OCI-LY1 (cell line): ENCODE measurements at regions not wholly inside any gene's neighbourhood (a gene's known extent, or its start where the extent isn't known, plus 50 kb on each side); places are given as distances from the start of the nearest gene placed in this dataset.

Experiments used
- H2AFZ ChIP-seq: fragments of 200-600 bp; sonication (generic), shearing (Covaris generic); 2 replicates; pipeline ENCODE4 v1.6.0; 2014; ENCODE audit warnings: antibody characterized with exemption, mild to moderate bottlenecking, low read length
- H3F3A ChIP-seq: fragments of 200-600 bp; sonication (generic), shearing (Covaris generic); 2 replicates; pipeline ENCODE4 v1.6.0; 2014; ENCODE audit warnings: mild to moderate bottlenecking, antibody characterized with exemption, low read length, moderate library complexity; ENCODE audit not compliant: insufficient read depth
- H3K27ac ChIP-seq: fragments of 200-600 bp; sonication (generic); 2 replicates; pipeline ENCODE4 v1.5.1; 2014; ENCODE audit warnings: low read length, mixed run types, mild to moderate bottlenecking, low read depth; ENCODE audit not compliant: poor library complexity, severe bottlenecking
- H3K27me3 ChIP-seq: fragments of 200-600 bp; sonication (generic); 2 replicates; pipeline ENCODE4 v1.6.0; 2014; ENCODE audit warnings: antibody characterized with exemption, mild to moderate bottlenecking, low read length, moderate library complexity; ENCODE audit not compliant: insufficient read depth
- H3K36me3 ChIP-seq: fragments of 200-600 bp; sonication (generic); 2 replicates; pipeline ENCODE4 v1.6.1; 2014; ENCODE audit warnings: mild to moderate bottlenecking, antibody characterized with exemption, low read length, moderate library complexity, mixed read lengths; ENCODE audit not compliant: insufficient read depth
- H3K4me1 ChIP-seq: fragments of 200-600 bp; sonication (generic); 2 replicates; pipeline ENCODE4 v1.5.1; 2014; ENCODE audit warnings: mild to moderate bottlenecking, low read length, moderate library complexity; ENCODE audit not compliant: insufficient read depth, severe bottlenecking
- H3K4me2 ChIP-seq: fragments of 200-600 bp; sonication (generic), shearing (Covaris generic); 2 replicates; pipeline ENCODE4 v1.6.1; 2014; ENCODE audit warnings: low read length
- H3K4me3 ChIP-seq: fragments of 200-600 bp; sonication (generic); 2 replicates; pipeline ENCODE4 v1.5.1; 2014; ENCODE audit warnings: low read length, low read depth, mild to moderate bottlenecking, mixed read lengths; ENCODE audit not compliant: poor library complexity, severe bottlenecking
- H3K79me2 ChIP-seq: fragments of 200-600 bp; shearing (Covaris generic); 2 replicates; pipeline ENCODE4 v1.6.1; 2016; ENCODE audit warnings: mixed run types, low read length, mixed read lengths; ENCODE audit not compliant: insufficient read depth
- H3K9ac ChIP-seq: fragments of 200-600 bp; sonication (generic), shearing (Covaris generic); 2 replicates; pipeline ENCODE4 v1.6.1; 2014; ENCODE audit warnings: mild to moderate bottlenecking, low read length, mixed read lengths
- H3K9me2 ChIP-seq: fragments of 200-600 bp; sonication (generic), shearing (Covaris generic); 2 replicates; pipeline ENCODE4 v1.6.1; 2014; ENCODE audit warnings: low read depth, mild to moderate bottlenecking, low read length, mixed read lengths
- H3K9me3 ChIP-seq: fragments of 200-600 bp; shearing (Covaris generic); 2 replicates; pipeline ENCODE4 v1.6.1; 2014; ENCODE audit warnings: low read length, mixed read lengths
- H4K20me1 ChIP-seq: fragments of 200-600 bp; sonication (generic), shearing (Covaris generic); 2 replicates; pipeline ENCODE4 v1.6.0; 2016; ENCODE audit warnings: mild to moderate bottlenecking, low read length; ENCODE audit not compliant: insufficient read depth
- EZH2 ChIP-seq: fragments of 200-600 bp; sonication (generic), shearing (Covaris generic); IDR thresholded peaks from 2 replicates; pipeline ENCODE4 v1.8.0; 2017; ENCODE audit warnings: borderline replicate concordance, mixed run types, mild to moderate bottlenecking, antibody characterized with exemption, low read length, moderate library complexity, mixed read lengths
- TF ChIP-seq, protein P1 (sequence below): fragments of 200-600 bp; sonication (generic), shearing (Covaris generic); IDR thresholded peaks from 2 replicates; pipeline ENCODE4 v1.5.1; 2017; ENCODE audit warnings: mild to moderate bottlenecking, antibody characterized with exemption, low read length, moderate library complexity, mixed read lengths

DNA sequence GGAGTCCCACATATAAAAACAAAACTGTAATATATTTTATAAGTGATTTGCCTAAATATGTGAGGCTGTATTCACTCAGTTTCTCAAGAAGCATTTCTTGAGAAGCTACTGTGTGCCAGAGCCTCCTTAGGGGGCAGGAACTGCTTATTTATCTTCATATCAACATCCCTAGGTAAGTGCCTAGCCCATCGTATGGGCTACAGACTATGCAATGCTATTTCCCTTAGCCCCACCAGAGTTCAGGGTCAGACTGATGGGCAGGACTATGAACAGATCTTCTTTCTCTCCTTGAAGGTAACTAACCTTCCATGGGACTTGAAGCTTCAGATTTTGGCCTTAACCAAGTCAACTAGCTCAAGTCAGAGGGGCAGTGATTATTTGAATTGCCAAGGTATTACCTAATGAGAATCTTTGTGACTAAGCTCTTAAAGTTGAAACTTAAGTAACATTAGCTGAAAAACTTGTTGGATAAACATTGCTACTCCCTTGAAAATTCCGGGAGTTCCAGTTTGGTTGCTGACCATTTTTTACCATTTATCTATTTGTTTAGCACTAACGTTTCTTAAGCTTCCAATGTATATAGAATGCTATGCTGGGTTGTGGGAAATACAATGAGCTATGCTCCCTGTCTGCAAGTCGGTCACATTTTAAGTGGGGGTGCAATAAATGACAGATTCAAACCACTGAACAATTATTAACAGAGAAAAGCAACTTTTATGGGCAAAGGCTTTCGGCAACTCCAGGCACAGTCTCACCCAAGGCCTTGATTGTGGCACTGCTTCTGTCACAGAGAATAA, 85.2 kb downstream of the GPR88 start:
- Histone ChIP-seq H4K20me1 (no peaks in the 10 kb centered on the region), H3K4me2 (no peak overlapping the region), H3K27me3 (0 out of 2 replicates have a peak, but pooled peaks cover 3% of the 10 kb centered on the region), H3F3A (no peaks in the 10 kb centered on the region), H3K79me2 (no peaks in the 10 kb centered on the region), H3K9ac (no peak overlapping the region), H3K9me3 (no peaks in the 10 kb centered on the region), H3K4me3 (no peak overlapping the region), H3K9me2 (no peaks in the 10 kb centered on the region), H3K27ac (no peak overlapping the region), H2AFZ (no peak overlapping the region), H3K4me1 (no peaks in the 10 kb centered on the region), H3K36me3 (no peaks in the 10 kb centered on the region)
- TF ChIP-seq EZH2, result no peak
- TF ChIP-seq, protein P1, sequence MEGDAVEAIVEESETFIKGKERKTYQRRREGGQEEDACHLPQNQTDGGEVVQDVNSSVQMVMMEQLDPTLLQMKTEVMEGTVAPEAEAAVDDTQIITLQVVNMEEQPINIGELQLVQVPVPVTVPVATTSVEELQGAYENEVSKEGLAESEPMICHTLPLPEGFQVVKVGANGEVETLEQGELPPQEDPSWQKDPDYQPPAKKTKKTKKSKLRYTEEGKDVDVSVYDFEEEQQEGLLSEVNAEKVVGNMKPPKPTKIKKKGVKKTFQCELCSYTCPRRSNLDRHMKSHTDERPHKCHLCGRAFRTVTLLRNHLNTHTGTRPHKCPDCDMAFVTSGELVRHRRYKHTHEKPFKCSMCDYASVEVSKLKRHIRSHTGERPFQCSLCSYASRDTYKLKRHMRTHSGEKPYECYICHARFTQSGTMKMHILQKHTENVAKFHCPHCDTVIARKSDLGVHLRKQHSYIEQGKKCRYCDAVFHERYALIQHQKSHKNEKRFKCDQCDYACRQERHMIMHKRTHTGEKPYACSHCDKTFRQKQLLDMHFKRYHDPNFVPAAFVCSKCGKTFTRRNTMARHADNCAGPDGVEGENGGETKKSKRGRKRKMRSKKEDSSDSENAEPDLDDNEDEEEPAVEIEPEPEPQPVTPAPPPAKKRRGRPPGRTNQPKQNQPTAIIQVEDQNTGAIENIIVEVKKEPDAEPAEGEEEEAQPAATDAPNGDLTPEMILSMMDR, result no peak

DNA sequence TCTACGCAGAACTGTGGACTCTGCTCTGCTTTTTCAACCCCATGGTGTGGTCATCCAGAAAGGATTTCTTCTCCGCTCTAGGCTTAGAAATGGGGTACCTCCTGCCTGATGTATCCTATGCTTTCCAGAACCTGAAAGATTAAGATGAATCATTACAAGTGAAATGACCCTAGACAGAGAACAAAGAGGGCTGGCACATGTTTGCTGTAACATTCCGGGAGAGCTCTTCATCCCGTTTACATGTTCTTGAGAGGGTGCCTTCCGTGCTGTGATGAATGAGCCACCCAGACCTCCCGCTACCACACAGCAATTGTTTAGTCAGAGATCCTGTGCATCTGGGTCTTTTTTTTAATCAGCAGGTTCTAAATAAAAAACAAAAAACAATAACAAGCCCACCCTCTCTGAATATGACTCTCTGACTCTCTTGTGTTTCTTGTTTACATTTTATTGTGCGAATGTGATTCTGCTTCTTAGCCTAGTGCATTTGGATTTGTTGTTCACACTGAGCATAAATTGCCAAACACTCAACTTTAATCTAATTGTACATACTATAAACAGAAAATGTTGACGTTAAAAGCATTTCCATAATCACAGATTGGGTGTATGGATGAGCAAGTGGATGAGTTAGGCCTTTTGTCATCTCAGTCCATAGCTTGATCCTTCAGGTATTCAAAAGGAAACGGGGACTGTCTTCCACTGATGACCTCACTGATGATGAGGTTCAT, 87.1 kb downstream of the GPR88 start:
- no peaks in the 10 kb centered on the region for H3K36me3 ChIP-seq
- no peak overlapping the region for H2AFZ ChIP-seq
- H3F3A ChIP-seq, result no peaks in the 10 kb centered on the region
- H3K27me3 ChIP-seq, result 0 out of 2 replicates have a peak, but pooled peaks cover 3% of the 10 kb centered on the region
- no peaks in the 10 kb centered on the region for H3K4me1 ChIP-seq
- H3K4me3 ChIP-seq, result no peak overlapping the region
- H3K27ac ChIP-seq, result no peak overlapping the region
- H3K4me2 ChIP-seq, result no peak overlapping the region
- no peaks in the 10 kb centered on the region for H3K9me2 ChIP-seq
- H3K79me2 ChIP-seq, result no peaks in the 10 kb centered on the region
- no peaks in the 10 kb centered on the region for H4K20me1 ChIP-seq
- TF ChIP-seq, protein P1, result no peak
- TF ChIP-seq EZH2, result no peak
- H3K9ac ChIP-seq, result no peak overlapping the region
- no peaks in the 10 kb centered on the region for H3K9me3 ChIP-seq

DNA sequence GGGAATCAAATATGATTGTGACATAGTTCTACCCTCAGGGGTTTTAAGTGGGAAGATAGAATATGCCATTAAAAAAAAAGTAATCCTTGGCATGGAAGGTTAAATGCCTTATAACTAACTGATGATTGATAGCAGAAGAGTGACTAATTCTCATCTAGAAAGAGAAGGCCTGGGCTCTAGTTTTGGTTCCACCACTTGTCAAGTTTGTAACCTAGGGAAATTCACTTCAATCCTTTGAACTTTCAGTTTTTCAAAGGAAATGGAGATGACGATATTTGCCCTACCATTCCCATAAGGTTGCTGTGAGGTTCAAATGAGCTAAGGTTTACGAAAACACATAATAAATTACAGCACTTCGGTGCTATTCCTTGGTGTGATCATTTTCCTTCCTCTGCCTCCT, 88.5 kb downstream of the GPR88 start:
- Histone ChIP-seq H3K27ac (no peak overlapping the region), H3F3A (no peaks in the 10 kb centered on the region), H3K27me3 (0 out of 2 replicates have a peak, but pooled peaks cover 3% of the 10 kb centered on the region), H3K4me2 (no peak overlapping the region), H3K9ac (no peak overlapping the region), H3K9me3 (no peaks in the 10 kb centered on the region), H3K36me3 (no peaks in the 10 kb centered on the region), H3K9me2 (no peaks in the 10 kb centered on the region), H3K4me3 (no peak overlapping the region), H3K4me1 (no peaks in the 10 kb centered on the region), H4K20me1 (no peaks in the 10 kb centered on the region), H3K79me2 (no peaks in the 10 kb centered on the region), H2AFZ (no peak overlapping the region)
- TF ChIP-seq, protein P1, result no peak
- no peak for TF ChIP-seq EZH2
